Stimulated activated CD8-positive, alpha-beta memory T cell treated with anti-CD3 and anti-CD28 coated beads, Interleukin-12 subunit alpha, Interleukin-12 subunit beta, amount 100 ng/mL, for 4 hours (primary cell): ENCODE measurements at regions not wholly inside any gene's neighbourhood (a gene's known extent, or its start where the extent isn't known, plus 50 kb on each side); places are given as distances from the start of the nearest gene placed in this dataset.
"Not testable (repeated sequence)": the region's sequence is repeated elsewhere in the genome, so short reads cannot be mapped to it uniquely, and the experiment has no call there.

Experiments used
- DNase-seq: peaks from one replicate; pipeline ENCODE4 v3.0.0-alpha.2; 2020; ENCODE audit warnings: low read depth

GRCh38 chrX:124426288-124427169 lies 80.2 kb downstream of the SH2D1A start:
- DNase-seq: no peak

- DNase-seq: no peak
Measured at GRCh38 chrX:124433186-124433585, 86.8 kb downstream of the SH2D1A start.

- no peak for DNase-seq
Measured at GRCh38 chrX:124435616-124436015, 89.3 kb downstream of the SH2D1A start.

DNA sequence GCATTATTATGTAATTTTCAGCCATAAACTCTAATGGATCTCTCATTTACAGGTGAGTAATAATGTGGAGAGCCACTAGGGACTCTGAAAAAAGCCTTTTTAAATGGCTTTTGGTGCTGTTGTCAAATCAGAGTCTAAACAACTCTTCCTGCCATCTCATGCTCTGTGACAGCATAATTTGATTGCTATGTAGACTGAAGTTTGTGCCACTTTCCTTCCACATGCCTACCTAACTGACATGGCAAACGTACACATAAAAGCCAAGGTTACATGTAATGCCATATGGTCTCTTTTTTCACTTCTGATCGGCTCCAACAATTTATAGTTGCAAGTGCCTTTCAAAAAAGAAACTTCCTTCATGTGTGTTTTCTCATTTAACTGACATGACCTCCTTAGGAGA lies 94.3 kb downstream of the SH2D1A start:
- no peak for DNase-seq

DNA sequence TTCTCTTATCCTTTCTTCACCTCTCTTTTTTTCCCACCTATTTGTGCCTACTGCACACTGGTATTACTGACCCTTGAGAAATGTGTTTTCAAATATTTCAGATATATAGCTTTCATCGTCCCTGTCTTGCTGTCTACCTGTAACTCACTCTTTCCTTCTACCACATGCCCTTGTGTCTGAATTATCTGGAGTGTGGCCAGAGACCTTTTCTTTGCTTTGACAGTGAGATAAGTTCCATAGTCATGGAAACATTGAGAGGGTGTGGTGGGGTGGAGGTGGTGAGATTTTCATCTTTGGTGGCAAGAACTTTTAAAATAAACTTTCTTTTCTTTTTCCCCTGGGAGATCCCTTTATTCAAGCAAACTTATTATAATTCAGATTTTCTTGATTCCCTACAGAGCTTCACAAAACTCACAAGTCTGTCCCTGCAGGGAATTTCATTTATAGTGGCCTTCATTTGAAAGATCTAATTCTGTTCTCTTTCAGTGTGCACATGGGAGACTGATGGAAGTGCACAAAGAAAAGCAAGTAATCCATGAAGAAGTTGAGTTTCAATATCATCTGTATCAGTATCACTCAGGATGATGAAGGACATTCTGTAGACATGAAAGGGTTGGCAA lies 95.7 kb downstream of the SH2D1A start:
- DNase-seq: no peak

DNA sequence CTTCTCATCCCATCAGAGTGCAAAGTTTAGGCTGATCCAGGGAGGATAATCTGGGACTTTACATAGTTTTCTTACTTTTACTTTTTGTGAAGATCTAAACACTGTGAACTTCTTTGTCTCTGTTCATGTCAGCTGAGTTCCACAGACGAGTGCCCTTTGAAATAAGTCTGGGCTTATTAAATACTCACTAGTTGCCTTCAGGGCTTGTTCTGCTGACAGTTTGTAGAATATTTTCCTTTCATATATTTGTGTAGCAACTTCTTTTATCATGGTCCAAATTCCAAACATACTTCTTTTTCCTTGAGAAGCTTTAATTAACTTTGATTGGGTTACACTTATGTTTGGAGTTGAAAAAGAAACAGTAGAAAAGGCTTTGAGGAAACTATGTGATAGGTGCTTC lies 109.6 kb downstream of the SH2D1A start:
- no peak for DNase-seq

GRCh38 chrX:124459851-124460250 lies 113.5 kb downstream of the SH2D1A start:
- DNase-seq: not testable (repeated sequence)

DNA sequence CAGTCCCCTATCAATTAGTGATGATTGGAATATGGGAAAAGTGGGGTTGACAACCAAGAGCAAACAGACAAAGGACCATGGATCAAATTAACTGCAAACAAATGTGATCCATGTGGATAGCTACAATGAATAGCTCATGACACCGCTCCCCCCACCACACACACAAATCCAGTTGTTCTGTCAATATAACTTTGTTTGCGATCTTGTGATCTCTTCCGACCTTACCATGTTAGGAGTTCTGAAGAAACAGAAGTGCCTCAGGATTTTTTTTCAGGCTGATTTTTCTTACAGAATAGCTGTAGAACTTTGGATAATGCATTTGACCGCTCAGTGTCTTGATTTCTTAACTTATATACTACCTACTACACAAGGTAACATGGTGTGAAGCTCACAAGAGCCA lies 116.6 kb downstream of the SH2D1A start:
- no peak for DNase-seq

DNA sequence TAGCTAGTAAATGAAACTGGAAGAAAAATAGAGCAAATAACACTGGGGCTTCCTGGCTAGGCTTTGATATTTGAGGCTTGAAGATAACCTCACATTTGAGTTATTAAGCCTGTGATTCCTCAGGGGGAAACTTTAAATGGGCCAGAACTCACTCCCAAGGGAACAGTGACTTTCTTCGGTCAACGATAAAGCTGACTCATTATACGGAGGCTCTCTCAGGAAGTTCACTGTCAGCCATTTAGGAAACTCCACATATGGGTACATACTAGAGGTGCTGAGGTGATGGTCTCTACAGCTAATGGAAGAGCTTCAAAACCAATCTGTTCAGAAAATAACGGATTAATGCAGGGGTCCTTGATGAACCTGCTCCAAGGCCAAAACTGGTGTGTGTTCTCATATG lies 120.8 kb downstream of the SH2D1A start:
- no peak for DNase-seq

DNA sequence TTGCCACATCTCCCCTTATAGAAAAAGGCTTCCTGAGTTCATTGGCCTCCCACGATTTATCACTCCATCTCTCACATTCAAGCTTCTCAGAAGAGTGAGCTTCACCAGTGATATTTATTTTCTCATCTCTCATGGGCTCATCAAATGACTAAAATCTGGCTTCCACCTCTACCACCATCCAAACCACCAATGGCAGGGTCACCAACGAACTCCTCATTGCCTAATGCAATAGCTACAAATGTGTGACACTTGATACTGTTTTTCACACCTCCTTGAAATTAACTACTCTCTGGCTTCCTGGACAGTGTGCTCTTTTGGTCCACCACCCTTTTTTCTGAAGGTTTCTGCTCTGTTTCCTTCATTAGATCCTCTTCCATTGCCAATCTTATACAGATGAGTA lies 129.0 kb downstream of the SH2D1A start:
- no peak for DNase-seq

- DNase-seq: no peak
Measured at GRCh38 chrX:124476562-124476961, 130.2 kb downstream of the SH2D1A start.

DNA sequence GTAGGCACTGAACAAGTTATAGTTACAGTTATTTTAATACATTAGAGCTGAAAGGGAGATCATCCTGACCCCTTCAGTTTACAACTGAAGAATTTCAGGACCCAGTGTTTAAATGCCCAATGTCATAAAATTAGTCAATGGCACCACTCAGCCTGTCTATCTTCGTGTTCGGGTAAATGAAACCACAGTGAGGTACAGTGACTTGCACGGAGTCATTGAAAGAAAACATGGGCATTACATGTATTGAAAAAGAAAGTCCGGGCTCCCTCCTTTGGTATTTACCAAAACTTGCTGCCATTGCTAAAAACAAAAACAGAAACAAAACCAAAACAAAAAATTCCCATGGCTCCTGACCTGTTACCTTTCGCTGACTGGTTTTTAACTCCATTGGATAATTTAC lies 131.7 kb downstream of the SH2D1A start:
- no peak for DNase-seq

- DNase-seq: no peak
Measured at GRCh38 chrX:124488412-124489161, 142.2 kb downstream of the SH2D1A start.

- no peak for DNase-seq
Measured at GRCh38 chrX:124493984-124494383, 147.6 kb downstream of the SH2D1A start.

GRCh38 chrX:124497386-124497785 lies 151.0 kb downstream of the SH2D1A start:
- DNase-seq: no peak

GRCh38 chrX:124501586-124501985 lies 155.2 kb downstream of the SH2D1A start:
- DNase-seq: no peak

DNA sequence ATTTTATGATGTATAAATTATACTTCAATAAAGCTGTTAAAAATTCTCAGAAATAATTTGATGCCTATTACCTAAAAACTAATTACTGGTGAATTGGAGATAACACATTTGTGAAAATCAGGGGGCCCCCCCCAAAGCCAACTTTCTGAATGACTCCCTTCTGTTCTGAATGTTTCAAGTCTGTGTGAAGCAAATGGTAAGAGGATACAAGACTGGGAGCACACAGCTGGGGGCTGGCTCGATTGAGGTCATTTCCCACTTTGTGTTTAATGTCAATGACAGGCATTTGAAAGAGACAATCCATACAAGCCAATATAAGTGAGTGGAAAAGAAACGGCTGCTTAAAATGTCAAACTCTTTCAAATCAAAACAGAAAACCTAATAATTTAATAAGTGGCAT lies 155.8 kb downstream of the SH2D1A start:
- no peak for DNase-seq

GRCh38 chrX:124502599-124502998 lies 156.2 kb downstream of the SH2D1A start:
- no peak for DNase-seq

- no peak for DNase-seq
Measured at GRCh38 chrX:124504111-124504983, 158.0 kb downstream of the SH2D1A start.

DNA sequence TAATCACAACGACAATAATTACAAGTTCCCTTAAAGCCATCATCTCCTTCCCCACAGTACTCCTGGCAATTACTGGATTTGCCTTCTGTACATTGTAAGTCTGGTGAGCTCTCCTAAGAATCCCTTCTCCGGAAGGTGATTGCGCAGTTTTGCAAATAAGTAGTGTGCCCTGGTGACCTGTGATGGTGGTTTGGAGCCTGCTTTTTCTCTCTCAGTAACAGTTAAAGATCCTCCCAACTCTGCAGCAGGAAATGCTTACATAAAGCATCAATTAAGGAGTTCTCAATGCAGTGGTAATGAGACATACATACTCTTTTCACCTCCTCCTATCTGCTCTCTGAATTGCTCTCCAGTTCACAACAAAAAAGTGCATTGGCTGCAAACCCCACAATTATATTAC lies 159.7 kb downstream of the SH2D1A start:
- no peak for DNase-seq

DNA sequence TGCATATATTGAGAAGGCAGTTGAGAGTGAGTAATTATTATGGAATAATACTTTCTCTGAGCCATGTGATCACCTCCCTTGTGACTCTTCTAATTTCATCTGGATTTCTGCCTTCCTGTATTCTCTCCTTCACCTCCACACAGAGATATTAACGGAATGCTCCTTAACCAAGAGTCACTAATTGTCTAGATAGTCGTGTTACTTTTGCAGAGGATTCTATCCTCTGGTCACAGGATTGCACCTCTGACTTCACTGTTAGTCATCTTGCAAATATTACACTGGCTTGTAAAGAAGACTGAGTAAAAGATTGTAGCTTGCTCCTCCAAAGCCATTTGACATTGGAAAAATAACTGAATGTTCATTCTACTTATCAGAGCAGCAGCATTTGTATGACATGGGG lies 160.9 kb downstream of the SH2D1A start:
- DNase-seq: no peak

GRCh38 chrX:124518885-124519284 lies 172.5 kb downstream of the SH2D1A start:
- no peak for DNase-seq
